ENCODE measurements at regions not wholly inside any gene's neighbourhood (a gene's known extent, or its start where the extent isn't known, plus 50 kb on each side); places are given as distances from the start of the nearest gene placed in this dataset.
"Not testable (repeated sequence)": the region's sequence is repeated elsewhere in the genome, so short reads cannot be mapped to it uniquely, and the experiment has no call there.

DNA sequence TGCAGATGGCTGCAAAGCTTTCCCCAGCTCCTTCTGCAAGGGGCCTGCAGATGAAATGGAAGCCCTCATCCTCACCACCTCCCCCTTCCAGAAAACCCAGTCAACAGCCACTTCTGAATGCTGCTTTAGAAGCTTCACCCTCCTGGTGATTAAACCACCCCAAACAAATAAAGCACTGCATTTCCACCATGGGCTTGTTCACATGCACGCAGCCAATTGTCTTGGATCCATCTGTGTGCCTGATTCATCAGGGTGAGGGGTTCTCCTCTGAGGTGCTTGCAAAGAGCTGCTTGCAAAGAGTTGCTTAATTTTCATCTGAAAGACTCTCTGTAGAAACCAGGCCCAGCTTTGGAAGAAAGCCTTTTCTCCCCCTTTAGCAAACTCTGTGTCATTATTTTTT, 184.0 kb upstream of the OSBPL11 start:
- TF ChIP-seq, protein P1, sequence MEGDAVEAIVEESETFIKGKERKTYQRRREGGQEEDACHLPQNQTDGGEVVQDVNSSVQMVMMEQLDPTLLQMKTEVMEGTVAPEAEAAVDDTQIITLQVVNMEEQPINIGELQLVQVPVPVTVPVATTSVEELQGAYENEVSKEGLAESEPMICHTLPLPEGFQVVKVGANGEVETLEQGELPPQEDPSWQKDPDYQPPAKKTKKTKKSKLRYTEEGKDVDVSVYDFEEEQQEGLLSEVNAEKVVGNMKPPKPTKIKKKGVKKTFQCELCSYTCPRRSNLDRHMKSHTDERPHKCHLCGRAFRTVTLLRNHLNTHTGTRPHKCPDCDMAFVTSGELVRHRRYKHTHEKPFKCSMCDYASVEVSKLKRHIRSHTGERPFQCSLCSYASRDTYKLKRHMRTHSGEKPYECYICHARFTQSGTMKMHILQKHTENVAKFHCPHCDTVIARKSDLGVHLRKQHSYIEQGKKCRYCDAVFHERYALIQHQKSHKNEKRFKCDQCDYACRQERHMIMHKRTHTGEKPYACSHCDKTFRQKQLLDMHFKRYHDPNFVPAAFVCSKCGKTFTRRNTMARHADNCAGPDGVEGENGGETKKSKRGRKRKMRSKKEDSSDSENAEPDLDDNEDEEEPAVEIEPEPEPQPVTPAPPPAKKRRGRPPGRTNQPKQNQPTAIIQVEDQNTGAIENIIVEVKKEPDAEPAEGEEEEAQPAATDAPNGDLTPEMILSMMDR (conservative IDR thresholded peaks at IDR 0.05) = not testable (repeated sequence)
- not testable (repeated sequence) for TF ChIP-seq ZFX (IDR thresholded peaks at IDR 0.05)
